GM19240 (cell line): ENCODE measurements at regions not wholly inside any gene's neighbourhood (a gene's known extent, or its start where the extent isn't known, plus 50 kb on each side); places are given as distances from the start of the nearest gene placed in this dataset.
A peak's percentile ranks its signal among the peaks of the same experiment; 100 is the strongest.
"Not testable (repeated sequence)": the region's sequence is repeated elsewhere in the genome, so short reads cannot be mapped to it uniquely, and the experiment has no call there.

Source experiments
- DNase-seq: peaks from one replicate; pipeline ENCODE4 v3.0.0; 2011; ENCODE audit warnings: low spot score; ENCODE audit not compliant: insufficient read length

DNA sequence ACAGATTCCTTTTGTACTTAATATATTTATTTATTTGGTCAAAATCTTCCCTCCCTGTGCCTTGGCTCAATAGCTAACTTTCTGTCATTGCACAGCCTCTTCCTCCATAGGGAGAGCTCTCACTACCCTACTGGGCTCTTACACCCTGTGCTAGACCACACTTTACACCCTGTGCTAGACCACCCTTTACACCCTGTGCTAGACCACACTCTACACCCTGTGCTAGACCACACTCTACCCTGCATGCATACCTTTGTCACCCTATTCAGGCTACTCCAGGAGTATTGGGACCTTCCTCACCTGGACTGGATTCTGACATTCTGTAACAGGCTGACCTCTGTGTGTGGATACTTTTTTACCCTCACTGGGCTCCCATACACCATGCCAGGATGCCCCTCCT, 298.5 kb upstream of the TPK1 start:
- DNase-seq, result no peak

- DNase-seq, result no peak
Measured at GRCh38 chr7:145123502-145123901, 287.6 kb upstream of the TPK1 start.

DNA sequence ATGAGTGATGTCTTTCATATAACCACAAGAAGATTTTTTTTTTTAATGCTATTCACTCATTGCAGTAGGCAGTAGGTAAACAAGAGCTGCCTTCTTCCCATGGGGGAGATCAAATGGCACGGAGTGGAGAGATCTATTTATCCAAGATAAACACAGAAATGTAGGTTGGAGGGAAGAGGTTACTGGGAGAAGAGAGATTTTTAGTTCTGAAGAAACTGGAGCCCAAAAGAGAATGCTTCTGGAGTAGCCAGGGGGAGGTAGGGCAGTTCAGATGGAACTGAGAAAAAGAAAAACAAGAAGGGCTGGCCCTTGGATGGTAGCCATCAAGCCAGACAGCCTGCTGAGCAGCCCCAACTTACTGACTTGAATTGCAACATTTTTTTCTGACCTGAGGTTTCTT, 270.1 kb upstream of the TPK1 start:
- no peak for DNase-seq

DNA sequence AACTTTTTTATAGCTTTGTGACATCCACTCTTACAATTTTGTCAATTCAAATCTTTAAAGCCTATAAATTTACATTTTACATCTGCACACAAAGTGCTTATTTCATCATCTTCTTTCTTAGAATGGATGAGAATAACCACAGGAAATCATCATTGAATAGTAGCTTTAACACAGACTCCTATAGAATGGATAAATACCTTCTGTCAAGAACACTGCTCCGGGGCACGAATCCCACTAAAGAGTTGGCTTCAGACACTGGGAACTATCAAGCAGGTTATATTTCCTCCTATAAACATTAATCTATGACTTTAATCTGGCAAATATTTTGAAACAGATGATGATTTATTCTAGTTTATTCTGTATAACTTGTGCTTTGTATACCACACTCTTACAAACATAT, 269.7 kb upstream of the TPK1 start:
- DNase-seq, result no peak

DNA sequence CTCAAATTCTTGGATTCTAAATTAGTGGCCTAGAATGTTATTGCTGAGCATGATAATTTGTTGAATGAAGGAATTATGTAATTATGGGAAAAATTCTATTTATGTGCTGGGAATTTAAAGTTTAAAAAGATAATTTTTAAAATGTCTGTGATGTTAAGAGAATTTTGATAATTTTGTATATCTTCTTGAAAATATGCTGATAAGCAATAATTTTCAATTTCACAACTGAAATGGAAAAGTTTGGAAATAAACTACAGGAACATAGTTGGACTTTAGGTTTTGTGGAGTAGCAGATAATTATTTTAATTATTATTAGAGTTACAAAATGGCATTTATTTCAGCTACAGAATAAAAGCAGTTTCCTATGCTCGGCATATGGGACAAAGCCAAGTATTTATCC, 268.5 kb upstream of the TPK1 start:
- DNase-seq, result no peak

- DNase-seq, result not testable (repeated sequence)
Measured at GRCh38 chr7:145102199-145102598, 266.3 kb upstream of the TPK1 start.

GRCh38 chr7:145092766-145093165, 256.9 kb upstream of the TPK1 start:
- DNase-seq, result no peak

DNA sequence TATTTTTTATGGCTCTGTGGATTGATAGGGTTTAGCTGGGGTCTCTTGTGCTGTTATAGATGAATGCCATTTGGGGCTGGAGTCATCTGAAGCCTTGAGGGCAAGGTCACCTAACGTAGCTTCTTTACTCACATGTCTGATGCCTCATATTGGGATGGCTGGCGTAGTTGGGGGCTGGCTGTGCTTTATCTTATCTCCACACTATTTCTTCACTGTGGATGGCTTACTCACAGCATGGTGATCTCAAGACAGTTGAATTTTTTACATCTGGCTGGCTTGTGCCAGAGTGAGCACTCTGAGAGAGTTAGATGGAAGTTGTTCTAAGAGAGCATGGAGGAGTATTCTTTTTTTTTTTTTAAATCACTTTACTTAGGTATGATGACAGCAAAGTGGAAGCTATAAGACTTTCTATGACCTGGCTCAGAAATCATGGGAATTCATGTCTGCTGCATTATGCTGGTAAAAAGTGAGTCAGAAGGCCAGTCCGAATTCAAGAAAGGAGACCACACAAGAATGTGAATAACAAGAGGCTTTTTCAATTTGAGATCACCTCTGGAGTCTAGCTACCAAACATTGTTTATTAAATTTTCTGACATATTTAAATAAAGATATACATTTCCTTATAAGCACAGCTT, 252.4 kb upstream of the TPK1 start:
- no peak for DNase-seq

GRCh38 chr7:145082366-145083161, 246.7 kb upstream of the TPK1 start:
- DNase-seq, result no peak

- no peak for DNase-seq
Measured at GRCh38 chr7:145065473-145065872, 229.6 kb upstream of the TPK1 start.

- no peak for DNase-seq
Measured at GRCh38 chr7:145064114-145064513, 228.3 kb upstream of the TPK1 start.

- no peak for DNase-seq
Measured at GRCh38 chr7:145053781-145054180, 217.9 kb upstream of the TPK1 start.

- DNase-seq, result no peak
Measured at GRCh38 chr7:145050415-145050814, 214.6 kb upstream of the TPK1 start.

DNA sequence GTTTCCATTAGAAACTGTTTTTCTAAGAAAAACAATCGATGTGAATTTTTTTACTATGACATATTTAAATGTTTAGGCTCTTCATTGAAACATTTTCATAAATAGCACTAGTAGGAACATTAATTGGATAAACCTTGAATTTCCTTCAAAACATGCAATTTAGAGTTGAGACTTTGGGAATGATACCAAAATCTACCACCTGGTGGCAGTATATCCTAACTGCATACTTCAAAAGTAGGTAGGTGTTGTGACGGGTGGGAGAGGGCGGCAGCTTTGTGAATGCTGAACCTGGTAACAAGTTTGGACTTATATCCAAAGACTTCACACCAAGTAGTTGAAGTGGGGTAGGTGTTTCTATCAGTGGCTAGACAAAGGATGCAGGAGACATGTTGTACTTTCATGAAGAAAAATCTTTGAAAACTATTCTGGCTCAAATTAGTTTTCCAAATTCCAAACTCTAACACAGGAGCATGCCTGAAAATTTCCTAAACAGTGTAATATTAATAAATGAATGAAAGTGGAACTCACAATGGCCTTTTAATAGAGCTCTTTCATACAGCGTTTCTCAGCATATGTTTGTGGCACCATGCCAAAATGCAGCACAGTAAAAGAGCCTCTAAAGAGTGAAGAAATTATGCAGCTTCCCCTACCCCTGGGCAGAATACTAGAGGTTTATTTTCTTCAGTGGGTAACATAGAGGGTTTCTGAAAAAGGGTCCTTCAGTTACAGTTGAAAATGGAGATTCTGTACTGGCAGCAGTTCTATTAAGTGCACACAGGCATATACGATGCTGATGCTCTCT, 201.0 kb upstream of the TPK1 start:
- DNase-seq, result peak; percentile 2

GRCh38 chr7:145031162-145031561, 195.3 kb upstream of the TPK1 start:
- DNase-seq, result no peak

DNA sequence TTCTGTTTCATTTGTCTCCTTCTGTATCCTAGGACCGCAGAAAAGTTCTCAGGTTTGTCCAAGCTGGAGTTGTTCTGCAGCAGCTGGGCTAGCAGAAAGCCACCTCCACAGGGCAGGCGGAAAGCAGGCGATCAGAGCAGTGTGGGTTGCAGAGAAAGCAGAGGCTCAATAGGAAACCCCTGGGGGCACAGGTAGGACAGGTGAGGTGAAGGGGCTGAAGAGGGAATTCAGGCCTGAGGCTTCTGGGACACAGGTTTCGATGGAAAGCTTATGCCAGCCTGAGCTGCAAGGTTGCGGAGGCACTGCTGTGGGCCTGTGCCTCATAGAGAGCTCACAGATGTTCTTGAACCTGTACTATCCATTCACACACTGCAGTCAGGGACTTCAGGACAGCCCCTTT, 194.9 kb upstream of the TPK1 start:
- DNase-seq, result no peak

DNA sequence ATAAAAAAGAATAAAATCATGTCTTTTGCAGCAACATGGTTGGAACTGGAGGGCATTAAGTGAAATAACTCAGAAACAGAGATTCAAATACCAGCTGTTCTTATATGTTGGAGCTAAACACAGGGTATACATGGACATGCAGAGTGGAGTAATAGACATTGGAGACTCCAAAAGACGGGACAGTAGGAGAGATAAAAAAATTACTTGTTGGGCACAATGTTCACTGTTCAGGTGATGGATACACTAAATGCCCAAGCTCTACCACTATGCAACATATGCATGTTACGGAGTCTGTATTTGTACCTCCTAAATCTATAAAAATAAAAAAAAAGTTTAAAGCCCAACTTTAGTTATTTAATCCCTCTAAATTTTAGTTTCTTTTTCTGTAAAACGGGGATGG, 184.6 kb upstream of the TPK1 start:
- DNase-seq, result no peak

GRCh38 chr7:145016068-145016467, 180.2 kb upstream of the TPK1 start:
- no peak for DNase-seq

- no peak for DNase-seq
Measured at GRCh38 chr7:145009876-145010275, 174.0 kb upstream of the TPK1 start.

DNA sequence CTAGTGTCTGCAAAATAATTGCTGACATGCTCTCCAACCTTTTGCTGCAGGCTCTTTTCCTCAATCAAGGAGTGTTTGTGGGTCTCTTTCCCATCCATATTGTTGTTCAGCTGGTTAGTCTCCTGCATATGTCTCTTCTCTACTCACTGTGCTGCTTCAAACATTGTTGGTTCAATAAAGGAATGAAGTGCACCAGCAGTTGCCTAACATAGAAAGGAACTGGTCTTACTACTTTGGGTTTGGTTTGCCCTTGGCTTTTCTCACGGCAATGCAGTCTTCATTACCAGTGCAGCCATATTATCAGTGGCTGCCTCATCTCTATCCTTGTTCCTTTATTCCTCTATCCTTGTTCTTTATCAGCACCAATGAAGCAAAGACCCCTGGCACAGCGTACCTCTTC, 169.7 kb upstream of the TPK1 start:
- DNase-seq, result no peak

DNA sequence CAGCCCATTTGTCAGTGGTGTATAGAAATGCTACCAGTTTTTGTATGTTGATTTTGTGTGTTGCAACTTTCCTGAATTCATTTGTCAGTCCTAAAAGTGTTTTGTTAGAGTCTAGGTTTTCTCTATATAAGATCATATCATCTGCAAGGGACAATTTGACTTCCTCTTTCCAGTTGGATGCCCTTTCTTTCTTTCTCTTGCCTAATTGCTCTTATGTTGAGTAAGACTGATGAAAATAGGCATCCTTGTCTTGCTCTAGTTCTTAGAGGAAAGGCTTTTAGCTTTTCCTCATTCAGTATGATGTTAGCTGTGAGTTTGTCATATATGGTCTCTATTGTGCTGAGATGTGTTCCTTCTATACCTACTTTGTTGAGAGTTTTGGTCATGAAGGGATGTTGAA, 161.7 kb upstream of the TPK1 start:
- DNase-seq, result no peak

- DNase-seq, result no peak
Measured at GRCh38 chr7:144995495-144995894, 159.6 kb upstream of the TPK1 start.
